CD4-positive, CD25-positive, alpha-beta regulatory T cell (primary cell): ENCODE measurements at regions not wholly inside any gene's neighbourhood (a gene's known extent, or its start where the extent isn't known, plus 50 kb on each side); places are given as distances from the start of the nearest gene placed in this dataset.
A peak's percentile ranks its signal among the peaks of the same experiment; 100 is the strongest.

Experiments
- ATAC-seq, 2 donors: fragments of 150-1000 bp; cut with Tn5 transposase; one replicate each; pipeline ENCODE4 v1.10.0; 2021; ENCODE audit warnings: low read depth in 2 of 2, moderate number of reproducible peaks in 2 of 2, moderate library complexity in 1 of 2
- DNase-seq, 3 donors: peaks; one replicate each; pipeline versions ENCODE4 v3.0.0 to v3.0.0-alpha.2; 2012 to 2022; ENCODE audit warnings: mixed read lengths in 1 of 3
- H3K27ac ChIP-seq: one replicate; pipeline ENCODE4 v1.7.0; 2013; ENCODE audit warnings: mild to moderate bottlenecking, low read length; ENCODE audit not compliant: insufficient read depth, poor library complexity, severe bottlenecking
- H3K27me3 ChIP-seq: one replicate; pipeline ENCODE4 v1.7.0; 2013; ENCODE audit warnings: low read length; ENCODE audit not compliant: control insufficient read depth, insufficient read depth
- H3K36me3 ChIP-seq: one replicate; pipeline ENCODE4 v1.7.0; 2013; ENCODE audit warnings: mild to moderate bottlenecking, low read length, moderate library complexity; ENCODE audit not compliant: control insufficient read depth, insufficient read depth
- H3K4me1 ChIP-seq: 2 replicates; pipeline ENCODE4 v1.7.0; 2013; ENCODE audit warnings: mild to moderate bottlenecking, low read length; ENCODE audit not compliant: insufficient read depth, control insufficient read depth, poor library complexity, severe bottlenecking
- H3K4me3 ChIP-seq: one replicate; pipeline ENCODE4 v1.7.0; 2013; ENCODE audit warnings: low read depth, mild to moderate bottlenecking, low read length, moderate library complexity
- H3K9me3 ChIP-seq, 2 experiments: 1 replicate in 1 of 2; 2 replicates in 1 of 2; pipeline ENCODE4 v1.7.0; 2013; ENCODE audit warnings: low read length in 2 of 2, mild to moderate bottlenecking in 1 of 2, moderate library complexity in 1 of 2; ENCODE audit not compliant: control insufficient read depth in 2 of 2
- H3K27ac Mint-ChIP-seq, 3 donors: one replicate each; pipeline ENCODE4 v1.8.0; 2020 to 2022; ENCODE audit warnings: mild to moderate bottlenecking in 3 of 3, mixed read lengths in 3 of 3, moderate library complexity in 2 of 3
- H3K27me3 Mint-ChIP-seq: one replicate; pipeline ENCODE4 v1.8.0; 2022; ENCODE audit warnings: mild to moderate bottlenecking, mixed read lengths
- H3K36me3 Mint-ChIP-seq: one replicate; pipeline ENCODE4 v1.8.0; 2020; ENCODE audit warnings: mixed read lengths
- H3K4me1 Mint-ChIP-seq, 4 donors: one replicate each; pipeline ENCODE4 v1.8.0; 2020 to 2022; ENCODE audit warnings: mixed read lengths in 4 of 4, mild to moderate bottlenecking in 1 of 4
- H3K4me3 Mint-ChIP-seq, 4 donors: one replicate each; pipeline ENCODE4 v1.8.0; 2020 to 2022; ENCODE audit warnings: mild to moderate bottlenecking in 4 of 4, mixed read lengths in 4 of 4, moderate library complexity in 3 of 4
- H3K9me3 Mint-ChIP-seq, 7 donors: one replicate each; pipeline ENCODE4 v1.8.0; 2020 to 2022; ENCODE audit warnings: mixed read lengths in 7 of 7, mild to moderate bottlenecking in 3 of 7, moderate library complexity in 2 of 7

- Mint-ChIP-seq H3K27me3 (peaks cover 23% of the 10 kb centered on the region), H3K9me3 (peaks cover 0 to 4% (median 0%) of the 10 kb centered on the region in 7 donors), H3K36me3 (no peaks in the 10 kb centered on the region), H3K27ac (no peak overlapping the region), H3K4me3 (no peak overlapping the region), H3K4me1 (peaks cover 0 to 14% (median 8%) of the 10 kb centered on the region in 4 donors)
- H3K27me3 ChIP-seq: peaks cover 14% of the 10 kb centered on the region
- H3K4me1 ChIP-seq: no peaks in the 10 kb centered on the region
- ATAC-seq (no peak), DNase-seq (no peak)
- peaks cover 0 to 2% of the 10 kb centered on the region in 2 experiments for H3K9me3 ChIP-seq
- H3K27ac ChIP-seq: no peak overlapping the region
- H3K4me3 ChIP-seq: no peak overlapping the region
- H3K36me3 ChIP-seq: no peaks in the 10 kb centered on the region
Observed at GRCh38 chr9:84107081-84107480, 126.5 kb downstream of the RMI1 start.

GRCh38 chr9:84107995-84108394, 127.4 kb downstream of the RMI1 start:
- Mint-ChIP-seq H3K9me3 (peaks cover 0 to 5% (median 0%) of the 10 kb centered on the region in 7 donors), H3K27ac (peak overlapping the region in 1 of 3 donors; percentile 9), H3K36me3 (no peaks in the 10 kb centered on the region), H3K27me3 (peaks cover 21% of the 10 kb centered on the region), H3K4me1 (peaks cover 0 to 14% (median 8%) of the 10 kb centered on the region in 4 donors), H3K4me3 (no peak overlapping the region)
- H3K9me3 ChIP-seq: peaks cover 0 to 5% of the 10 kb centered on the region in 2 experiments
- H3K4me1 ChIP-seq: no peaks in the 10 kb centered on the region
- no peak overlapping the region for H3K27ac ChIP-seq
- DNase-seq (peak in 1 of 3 donors; percentile 25), ATAC-seq (no peak)
- no peaks in the 10 kb centered on the region for H3K36me3 ChIP-seq
- H3K4me3 ChIP-seq: no peak overlapping the region
- peaks cover 12% of the 10 kb centered on the region for H3K27me3 ChIP-seq

GRCh38 chr9:84111726-84112125, 131.1 kb downstream of the RMI1 start:
- no peak overlapping the region for H3K27ac Mint-ChIP-seq
- no peaks in the 10 kb centered on the region for H3K36me3 Mint-ChIP-seq
- no peak overlapping the region for H3K4me3 Mint-ChIP-seq
- peaks cover 0 to 5% of the 10 kb centered on the region in 2 experiments for H3K9me3 ChIP-seq
- peaks cover 3% of the 10 kb centered on the region for H3K27me3 ChIP-seq
- H3K4me3 ChIP-seq: no peak overlapping the region
- peaks cover 0 to 14% (median 8%) of the 10 kb centered on the region in 4 donors for H3K4me1 Mint-ChIP-seq
- DNase-seq (no peak), ATAC-seq (no peak)
- no peaks in the 10 kb centered on the region for H3K4me1 ChIP-seq
- peaks cover 21% of the 10 kb centered on the region for H3K27me3 Mint-ChIP-seq
- peaks cover 0 to 7% (median 5%) of the 10 kb centered on the region in 7 donors for H3K9me3 Mint-ChIP-seq
- no peak overlapping the region for H3K27ac ChIP-seq
- no peaks in the 10 kb centered on the region for H3K36me3 ChIP-seq

- Mint-ChIP-seq H3K4me3 (no peak overlapping the region), H3K9me3 (peaks cover 0 to 12% (median 2%) of the 10 kb centered on the region in 7 donors), H3K27me3 (peaks cover 18% of the 10 kb centered on the region), H3K36me3 (no peaks in the 10 kb centered on the region), H3K27ac (no peak overlapping the region), H3K4me1 (peaks cover 0 to 5% (median 0%) of the 10 kb centered on the region in 4 donors)
- Histone ChIP-seq H3K27me3 (peaks cover 11% of the 10 kb centered on the region), H3K27ac (no peak overlapping the region), H3K9me3 (peaks cover 0 to 2% of the 10 kb centered on the region in 2 experiments), H3K36me3 (no peaks in the 10 kb centered on the region), H3K4me1 (no peaks in the 10 kb centered on the region), H3K4me3 (no peak overlapping the region)
- no peak for DNase-seq
- no peak for ATAC-seq
Observed at GRCh38 chr9:84121991-84122523, 141.5 kb downstream of the RMI1 start.

GRCh38 chr9:84122572-84122971, 142.0 kb downstream of the RMI1 start:
- Mint-ChIP-seq H3K27ac (no peak overlapping the region), H3K9me3 (peaks cover 0 to 7% (median 0%) of the 10 kb centered on the region in 7 donors), H3K4me3 (no peak overlapping the region), H3K27me3 (peaks cover 16% of the 10 kb centered on the region), H3K36me3 (no peaks in the 10 kb centered on the region), H3K4me1 (peaks cover 0 to 5% (median 0%) of the 10 kb centered on the region in 4 donors)
- H3K4me1 ChIP-seq: no peaks in the 10 kb centered on the region
- no peaks in the 10 kb centered on the region for H3K9me3 ChIP-seq
- H3K4me3 ChIP-seq: no peak overlapping the region
- H3K27ac ChIP-seq: no peak overlapping the region
- no peak for DNase-seq
- ATAC-seq: no peak
- peaks cover 9% of the 10 kb centered on the region for H3K27me3 ChIP-seq
- H3K36me3 ChIP-seq: no peaks in the 10 kb centered on the region

GRCh38 chr9:84123648-84124406, 143.2 kb downstream of the RMI1 start:
- no peak overlapping the region for H3K27ac ChIP-seq

GRCh38 chr9:84125046-84125445, 144.4 kb downstream of the RMI1 start:
- peaks cover 0 to 4% (median 0%) of the 10 kb centered on the region in 7 donors for H3K9me3 Mint-ChIP-seq
- Histone ChIP-seq H3K9me3 (no peaks in the 10 kb centered on the region), H3K4me3 (no peak overlapping the region), H3K36me3 (no peaks in the 10 kb centered on the region), H3K4me1 (no peaks in the 10 kb centered on the region), H3K27me3 (peaks cover 4% of the 10 kb centered on the region), H3K27ac (no peak overlapping the region)
- H3K27ac Mint-ChIP-seq: no peak overlapping the region
- DNase-seq: no peak
- H3K4me1 Mint-ChIP-seq: peaks cover 0 to 5% (median 0%) of the 10 kb centered on the region in 4 donors
- H3K27me3 Mint-ChIP-seq: peaks cover 11% of the 10 kb centered on the region
- no peaks in the 10 kb centered on the region for H3K36me3 Mint-ChIP-seq
- ATAC-seq: no peak
- no peak overlapping the region for H3K4me3 Mint-ChIP-seq

More at GRCh38 chr9:84123648-84124406, 143.2 kb downstream of the RMI1 start:
- peaks cover 4% of the 10 kb centered on the region for H3K27me3 ChIP-seq
- ATAC-seq (no peak), DNase-seq (no peak)
- no peaks in the 10 kb centered on the region for H3K9me3 ChIP-seq
- H3K36me3 ChIP-seq: no peaks in the 10 kb centered on the region
- Mint-ChIP-seq H3K27me3 (peaks cover 13% of the 10 kb centered on the region), H3K36me3 (no peaks in the 10 kb centered on the region), H3K4me1 (peaks cover 0 to 5% (median 0%) of the 10 kb centered on the region in 4 donors), H3K9me3 (no peaks in the 10 kb centered on the region), H3K4me3 (no peak overlapping the region), H3K27ac (no peak overlapping the region)
- no peaks in the 10 kb centered on the region for H3K4me1 ChIP-seq
- H3K4me3 ChIP-seq: no peak overlapping the region
